ENCODE measurements at regions not wholly inside any gene's neighbourhood (a gene's known extent, or its start where the extent isn't known, plus 50 kb on each side); places are given as distances from the start of the nearest gene placed in this dataset.

DNA sequence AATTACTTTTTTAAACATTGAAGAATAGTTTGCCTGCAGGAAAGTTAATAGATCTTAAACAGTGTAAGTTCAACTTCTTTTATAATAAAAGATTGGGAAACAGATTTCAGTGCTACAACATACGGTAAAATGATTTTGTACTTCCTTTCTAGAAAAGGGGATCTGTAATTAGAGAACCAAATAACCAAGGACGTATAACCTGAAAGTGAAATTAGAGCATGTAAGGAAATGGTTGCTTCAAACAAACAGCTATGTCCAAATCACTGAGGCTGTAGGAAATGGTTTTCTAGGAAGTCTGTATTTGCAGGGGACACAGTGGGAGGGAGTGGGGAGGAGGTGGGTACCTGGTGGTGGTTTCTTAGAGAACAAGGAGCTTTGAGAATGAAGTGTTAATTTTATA is 57.9 kb upstream of the EXOC6 start:
- TF ChIP-seq, protein P1, sequence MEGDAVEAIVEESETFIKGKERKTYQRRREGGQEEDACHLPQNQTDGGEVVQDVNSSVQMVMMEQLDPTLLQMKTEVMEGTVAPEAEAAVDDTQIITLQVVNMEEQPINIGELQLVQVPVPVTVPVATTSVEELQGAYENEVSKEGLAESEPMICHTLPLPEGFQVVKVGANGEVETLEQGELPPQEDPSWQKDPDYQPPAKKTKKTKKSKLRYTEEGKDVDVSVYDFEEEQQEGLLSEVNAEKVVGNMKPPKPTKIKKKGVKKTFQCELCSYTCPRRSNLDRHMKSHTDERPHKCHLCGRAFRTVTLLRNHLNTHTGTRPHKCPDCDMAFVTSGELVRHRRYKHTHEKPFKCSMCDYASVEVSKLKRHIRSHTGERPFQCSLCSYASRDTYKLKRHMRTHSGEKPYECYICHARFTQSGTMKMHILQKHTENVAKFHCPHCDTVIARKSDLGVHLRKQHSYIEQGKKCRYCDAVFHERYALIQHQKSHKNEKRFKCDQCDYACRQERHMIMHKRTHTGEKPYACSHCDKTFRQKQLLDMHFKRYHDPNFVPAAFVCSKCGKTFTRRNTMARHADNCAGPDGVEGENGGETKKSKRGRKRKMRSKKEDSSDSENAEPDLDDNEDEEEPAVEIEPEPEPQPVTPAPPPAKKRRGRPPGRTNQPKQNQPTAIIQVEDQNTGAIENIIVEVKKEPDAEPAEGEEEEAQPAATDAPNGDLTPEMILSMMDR (IDR thresholded peaks at IDR 0.05): no peak
- TF ChIP-seq POLR2A (IDR thresholded peaks at IDR 0.05): no peak
